PC-3 (cell line): ENCODE measurements at regions not wholly inside any gene's neighbourhood (a gene's known extent, or its start where the extent isn't known, plus 50 kb on each side); places are given as distances from the start of the nearest gene placed in this dataset.

Experiments
- ATAC-seq: fragments of 200-7000 bp; cut with Tn5 transposase; 2 replicates; pipeline ENCODE4 v1.9.1; 2020; ENCODE audit warnings: mild to moderate bottlenecking, moderate library complexity
- BruUV-seq: library from RNA; stranded (reverse); fragments of 400-500 nt; replicated peaks from 2 replicates; lab custom pipeline; 2021; lab: Mats Ljungman, UMichigan
- CTCF ChIA-PET: fragments of 300-600 bp; sonication (Branson Sonifier 250); formaldehyde crosslinking; loops from one replicate; lab custom pipeline; 2022; ENCODE audit warnings: antibody characterized with exemption; lab: Charles Lee
- POLR2A ChIA-PET: fragments of 300-600 bp; sonication (Branson Sonifier 250); formaldehyde crosslinking; loops from one replicate; lab custom pipeline; 2022; ENCODE audit warnings: antibody characterized with exemption; ENCODE audit not compliant: unreplicated experiment; lab: Charles Lee
- DNase-seq: peaks from one replicate; pipeline ENCODE4 v3.0.0-alpha.2; 2015
- H2AFZ ChIP-seq: fragments of 300-600 bp; sonication (generic); 2 replicates; pipeline ENCODE4 v1.6.0; 2016; ENCODE audit warnings: antibody characterized with exemption, low read length
- H3F3A ChIP-seq: fragments of 300-600 bp; sonication (generic); one replicate; pipeline ENCODE4 v1.6.0; 2017; ENCODE audit warnings: antibody characterized with exemption, low read length, control low read depth, mild to moderate bottlenecking; ENCODE audit not compliant: unreplicated experiment
- H3K27ac ChIP-seq: fragments of 300-600 bp; sonication (generic); 2 replicates; pipeline ENCODE4 v1.5.1; 2016; ENCODE audit warnings: mild to moderate bottlenecking, low read length
- H3K27me3 ChIP-seq: fragments of 300-600 bp; sonication (generic); 2 replicates; pipeline ENCODE4 v1.6.1; 2016; ENCODE audit warnings: low read length, mixed read lengths
- H3K36me3 ChIP-seq: fragments of 300-600 bp; sonication (generic); 2 replicates; pipeline ENCODE4 v1.6.1; 2016; ENCODE audit warnings: low read depth, mixed run types, low read length, mixed read lengths
- H3K4me1 ChIP-seq: fragments of 300-600 bp; sonication (generic); 2 replicates; pipeline ENCODE4 v1.5.1; 2016; ENCODE audit warnings: low read length; ENCODE audit not compliant: insufficient read depth
- H3K4me2 ChIP-seq: fragments of 300-600 bp; sonication (generic); 2 replicates; pipeline ENCODE4 v1.6.0; 2016; ENCODE audit warnings: low read length
- H3K4me3 ChIP-seq: fragments of 300-600 bp; sonication (generic); 2 replicates; pipeline ENCODE4 v1.5.1; 2016; ENCODE audit warnings: mild to moderate bottlenecking, low read length, mixed read lengths
- H3K79me2 ChIP-seq: fragments of 300-600 bp; sonication (generic); 2 replicates; pipeline ENCODE4 v1.6.1; 2017; ENCODE audit warnings: low read length, mixed read lengths
- H3K9ac ChIP-seq: fragments of 300-600 bp; sonication (generic); 2 replicates; pipeline ENCODE4 v1.6.0; 2016; ENCODE audit warnings: mild to moderate bottlenecking, low read length
- H3K9me2 ChIP-seq: fragments of 300-600 bp; sonication (generic); replicated peaks from 2 replicates; pipeline ENCODE4 v1.6.1; 2016; ENCODE audit warnings: mixed run types, low read length, mixed read lengths
- H3K9me3 ChIP-seq: fragments of 300-600 bp; sonication (generic); 2 replicates; pipeline ENCODE4 v1.6.1; 2016; ENCODE audit warnings: low read length, mixed read lengths
- H4K20me1 ChIP-seq: fragments of 300-600 bp; sonication (generic); 2 replicates; pipeline ENCODE4 v1.6.1; 2016; ENCODE audit warnings: low read length, mixed read lengths
- EZH2 ChIP-seq: fragments of 300-600 bp; sonication (generic); IDR thresholded peaks from one replicate; pipeline ENCODE4 v1.6.1; 2017; ENCODE audit warnings: antibody characterized with exemption, mild to moderate bottlenecking, low read length; ENCODE audit not compliant: unreplicated experiment
- EZH2phosphoT487 ChIP-seq: fragments of 300-600 bp; sonication (generic); IDR thresholded peaks from 2 replicates; pipeline ENCODE4 v1.6.1; 2018; ENCODE audit warnings: mild to moderate bottlenecking, antibody characterized with exemption, low read length, borderline replicate concordance
- intact Hi-C: fragments of 100-400 bp; cut with micrococcal nuclease; formaldehyde crosslinking; loops from 2 replicates; pipeline ENCODE4 v1.9.0; 2023
- TF ChIP-seq, protein P1 (sequence below): fragments of 300-600 bp; sonication (generic); conservative IDR thresholded peaks from 2 replicates; pipeline ENCODE4 v1.5.1; 2017; ENCODE audit warnings: antibody characterized with exemption, low read depth, mild to moderate bottlenecking, low read length

DNA sequence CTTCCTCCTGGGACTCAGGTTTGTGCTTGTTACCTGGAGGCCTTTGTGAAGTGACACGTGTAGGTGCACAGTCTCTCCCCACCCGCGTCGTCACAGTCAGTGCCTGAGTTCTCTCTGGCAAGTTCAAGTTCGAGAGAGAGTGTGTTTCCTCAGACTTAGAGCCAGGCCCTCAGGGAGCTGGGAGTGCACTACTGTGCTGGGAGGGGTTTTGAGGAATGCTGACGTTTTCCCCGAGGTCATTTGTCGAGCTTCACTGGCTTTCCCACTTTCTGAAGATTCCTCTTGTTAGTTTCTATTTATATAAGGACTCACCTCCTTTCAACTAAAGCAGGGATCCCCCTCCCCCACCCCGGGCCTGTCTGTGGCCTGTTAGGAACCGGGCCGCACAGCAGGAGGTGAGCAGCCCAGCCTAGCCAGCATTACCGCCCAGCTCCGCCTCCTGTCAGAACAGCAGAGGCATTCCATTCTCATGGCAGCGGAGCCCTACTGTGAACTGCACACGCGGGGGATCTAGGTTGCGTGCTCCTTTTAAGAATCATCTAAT, 209.2 kb downstream of the DIRAS2 start:
- Histone ChIP-seq H3K36me3 (no peaks in the 10 kb centered on the region), H2AFZ (no peak overlapping the region), H3K9me3 (no peaks in the 10 kb centered on the region), H3K27me3 (peaks cover 4% of the 10 kb centered on the region; the same call in 1 of the 2 replicates), H3K4me2 (no peak overlapping the region), H3K4me1 (no peaks in the 10 kb centered on the region), H3F3A (no peaks in the 10 kb centered on the region), H3K9me2 (no peaks in the 10 kb centered on the region), H3K9ac (no peak overlapping the region), H3K4me3 (no peak overlapping the region), H3K27ac (no peak overlapping the region), H3K79me2 (no peaks in the 10 kb centered on the region), H4K20me1 (no peaks in the 10 kb centered on the region)
- ATAC-seq (no peak), DNase-seq (no peak)
- TF ChIP-seq EZH2phosphoT487 (no peak), EZH2 (no peak)
- TF ChIP-seq, protein P1, sequence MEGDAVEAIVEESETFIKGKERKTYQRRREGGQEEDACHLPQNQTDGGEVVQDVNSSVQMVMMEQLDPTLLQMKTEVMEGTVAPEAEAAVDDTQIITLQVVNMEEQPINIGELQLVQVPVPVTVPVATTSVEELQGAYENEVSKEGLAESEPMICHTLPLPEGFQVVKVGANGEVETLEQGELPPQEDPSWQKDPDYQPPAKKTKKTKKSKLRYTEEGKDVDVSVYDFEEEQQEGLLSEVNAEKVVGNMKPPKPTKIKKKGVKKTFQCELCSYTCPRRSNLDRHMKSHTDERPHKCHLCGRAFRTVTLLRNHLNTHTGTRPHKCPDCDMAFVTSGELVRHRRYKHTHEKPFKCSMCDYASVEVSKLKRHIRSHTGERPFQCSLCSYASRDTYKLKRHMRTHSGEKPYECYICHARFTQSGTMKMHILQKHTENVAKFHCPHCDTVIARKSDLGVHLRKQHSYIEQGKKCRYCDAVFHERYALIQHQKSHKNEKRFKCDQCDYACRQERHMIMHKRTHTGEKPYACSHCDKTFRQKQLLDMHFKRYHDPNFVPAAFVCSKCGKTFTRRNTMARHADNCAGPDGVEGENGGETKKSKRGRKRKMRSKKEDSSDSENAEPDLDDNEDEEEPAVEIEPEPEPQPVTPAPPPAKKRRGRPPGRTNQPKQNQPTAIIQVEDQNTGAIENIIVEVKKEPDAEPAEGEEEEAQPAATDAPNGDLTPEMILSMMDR, result no peak
- ChIA-PET CTCF (no interaction called here), POLR2A (no interaction called here)
- intact Hi-C loops, result no loop called here
- no TSS peak for BruUV-seq

DNA sequence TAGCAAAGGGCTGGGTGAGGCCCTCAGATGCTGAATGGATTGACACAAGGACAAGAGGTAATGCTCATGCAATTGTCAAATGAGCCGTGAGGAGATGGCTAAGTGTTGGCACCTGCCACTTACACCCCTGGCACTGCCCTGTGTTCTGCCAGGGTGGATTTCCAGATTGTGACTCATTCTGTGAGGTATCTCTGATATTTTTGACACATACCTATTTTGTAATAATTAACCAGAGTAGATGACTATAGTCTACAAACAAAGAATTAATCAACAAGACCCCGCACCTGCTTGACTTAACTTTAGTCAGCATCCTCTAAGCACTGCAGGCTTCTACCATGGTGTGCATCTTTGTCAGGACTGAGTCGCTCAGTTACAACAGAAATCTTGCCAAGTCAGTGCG, 200.8 kb downstream of the DIRAS2 start:
- CTCF ChIA-PET, result no interaction called here
- POLR2A ChIA-PET, result no interaction called here
- H3K9me2 ChIP-seq, result no peaks in the 10 kb centered on the region
- H3K9me3 ChIP-seq, result no peaks in the 10 kb centered on the region
- H3K4me3 ChIP-seq, result no peak overlapping the region
- no peaks in the 10 kb centered on the region for H3F3A ChIP-seq
- intact Hi-C loops, result no loop called here
- H3K4me1 ChIP-seq, result no peaks in the 10 kb centered on the region
- no peaks in the 10 kb centered on the region for H3K79me2 ChIP-seq
- no peaks in the 10 kb centered on the region for H3K36me3 ChIP-seq
- H3K27me3 ChIP-seq, result no peaks in the 10 kb centered on the region
- ATAC-seq (no peak), DNase-seq (no peak)
- no peak overlapping the region for H2AFZ ChIP-seq
- H3K27ac ChIP-seq, result no peak overlapping the region
- TF ChIP-seq EZH2, result no peak
- no peak for TF ChIP-seq EZH2phosphoT487
- TF ChIP-seq, protein P1, result no peak
- no TSS peak for BruUV-seq
- H4K20me1 ChIP-seq, result no peaks in the 10 kb centered on the region
- no peak overlapping the region for H3K9ac ChIP-seq
- no peak overlapping the region for H3K4me2 ChIP-seq

DNA sequence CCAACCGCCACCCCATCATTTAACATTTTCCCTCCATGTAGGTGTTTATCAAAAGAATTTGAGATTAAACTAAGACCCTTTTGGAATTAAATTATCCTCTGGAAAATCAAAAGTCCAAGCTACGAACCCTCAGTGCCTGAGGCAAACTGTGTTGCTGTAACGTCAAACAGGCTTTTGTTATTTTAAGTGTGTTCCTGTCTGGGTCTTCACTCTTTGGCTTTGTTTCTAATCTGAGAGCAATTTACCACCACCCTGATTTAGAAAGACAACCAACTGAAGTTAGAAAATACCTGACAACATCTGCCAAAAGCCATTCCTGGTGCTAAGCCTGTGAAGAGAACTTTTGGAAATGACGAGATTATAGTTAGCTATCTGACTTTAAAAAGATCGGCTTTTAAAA, 199.9 kb downstream of the DIRAS2 start:
- BruUV-seq, result no TSS peak
- Histone ChIP-seq H3K9me3 (no peaks in the 10 kb centered on the region), H3K27me3 (no peaks in the 10 kb centered on the region), H4K20me1 (no peaks in the 10 kb centered on the region), H3K4me3 (no peak overlapping the region), H2AFZ (no peak overlapping the region), H3K79me2 (no peaks in the 10 kb centered on the region), H3K4me2 (no peak overlapping the region), H3K4me1 (no peaks in the 10 kb centered on the region), H3K36me3 (no peaks in the 10 kb centered on the region), H3K9ac (no peak overlapping the region), H3K27ac (no peak overlapping the region), H3F3A (no peaks in the 10 kb centered on the region), H3K9me2 (no peaks in the 10 kb centered on the region)
- TF ChIP-seq EZH2, result no peak
- no peak for TF ChIP-seq EZH2phosphoT487
- TF ChIP-seq, protein P1, result no peak
- ATAC-seq (no peak), DNase-seq (no peak)
- CTCF ChIA-PET, result no interaction called here
- intact Hi-C loops, result no loop called here
- POLR2A ChIA-PET, result no interaction called here
